GM18870 (cell line): ENCODE measurements at regions not wholly inside any gene's neighbourhood (a gene's known extent, or its start where the extent isn't known, plus 50 kb on each side); places are given as distances from the start of the nearest gene placed in this dataset.

Source experiments
- ATAC-seq: cut with Tn5 transposase; IDR thresholded peaks from one replicate; pipeline ENCODE4 v1.9.1; 2021; ENCODE audit warnings: moderate library complexity; ENCODE audit not compliant: unreplicated experiment

DNA sequence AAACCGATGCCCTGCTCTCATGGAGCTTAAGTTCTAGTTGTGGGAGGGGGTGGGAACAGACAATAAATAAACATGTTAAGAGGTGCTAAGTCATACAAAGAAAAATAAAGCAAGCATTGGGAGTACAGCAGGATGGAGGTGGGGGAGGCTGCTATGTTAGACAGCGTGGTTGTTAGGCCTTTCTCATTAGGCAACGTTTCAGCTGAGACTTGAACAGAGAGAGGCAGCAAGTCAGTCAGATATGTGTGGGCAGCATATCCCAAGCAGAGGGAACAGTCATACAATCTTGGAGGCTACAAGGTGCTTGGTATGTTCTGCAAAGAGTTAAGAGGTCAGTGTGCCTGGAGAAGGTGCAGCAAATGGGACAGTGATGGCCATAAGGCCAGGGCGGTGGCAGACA is 97.7 kb upstream of the CCDC196 start:
- ATAC-seq = no peak

DNA sequence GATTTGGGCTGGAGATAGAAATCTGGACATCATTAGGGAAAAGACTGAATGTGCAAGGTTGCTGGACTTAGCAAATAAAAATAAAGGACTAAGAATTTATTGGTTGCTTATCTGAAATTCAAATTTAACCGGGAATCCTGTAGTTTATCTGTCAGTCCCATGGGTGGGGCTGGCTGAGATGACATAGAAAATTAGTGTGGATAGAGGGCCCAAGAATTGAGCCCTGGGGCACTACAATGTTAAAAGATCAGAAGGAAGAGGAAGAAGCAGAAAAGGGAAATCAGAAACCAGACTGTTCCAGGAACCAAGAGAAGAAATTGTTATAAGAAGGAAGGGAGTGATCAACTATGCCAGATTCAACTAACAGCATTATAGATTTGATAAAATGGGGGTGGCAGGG is 96.7 kb upstream of the CCDC196 start:
- no peak for ATAC-seq

DNA sequence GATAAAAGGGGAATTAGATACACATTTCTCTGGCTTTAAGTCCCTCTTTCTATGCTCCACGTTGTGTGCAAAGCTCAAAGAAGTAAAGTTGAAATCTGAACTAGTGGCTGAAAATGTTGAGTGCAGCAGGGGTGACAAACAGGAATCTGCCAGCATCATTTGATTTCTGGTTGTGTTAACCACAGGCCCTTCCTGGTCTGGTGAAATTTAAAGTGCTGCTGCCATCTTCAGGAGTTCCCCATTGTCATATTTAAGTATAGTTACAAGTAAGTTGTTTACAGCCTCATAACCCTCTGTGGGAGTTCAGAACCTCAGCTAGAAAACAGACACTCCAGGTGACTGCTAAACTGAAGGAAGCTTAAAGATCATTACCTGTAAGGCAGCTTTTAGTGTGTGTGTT is 90.9 kb upstream of the CCDC196 start:
- peak; percentile 67 for ATAC-seq

DNA sequence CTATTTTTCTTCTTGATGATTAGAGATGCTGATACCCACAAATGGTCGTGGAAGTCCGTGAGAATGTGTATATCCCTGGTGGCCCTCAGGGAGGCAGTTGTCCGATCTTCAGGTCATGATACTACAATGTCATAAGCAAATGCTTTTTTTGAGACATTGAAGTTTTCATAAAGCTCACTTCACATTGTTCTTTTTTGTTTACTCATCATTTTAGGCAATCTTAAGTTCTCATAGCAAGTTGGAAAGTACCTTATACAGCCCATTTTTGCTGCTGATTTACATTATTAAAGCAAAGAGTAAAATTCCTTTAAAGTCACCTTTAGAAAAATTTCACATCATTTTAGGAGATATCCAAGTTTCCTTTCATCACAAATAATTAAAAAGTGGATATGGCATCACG is 90.0 kb upstream of the CCDC196 start:
- ATAC-seq = no peak

DNA sequence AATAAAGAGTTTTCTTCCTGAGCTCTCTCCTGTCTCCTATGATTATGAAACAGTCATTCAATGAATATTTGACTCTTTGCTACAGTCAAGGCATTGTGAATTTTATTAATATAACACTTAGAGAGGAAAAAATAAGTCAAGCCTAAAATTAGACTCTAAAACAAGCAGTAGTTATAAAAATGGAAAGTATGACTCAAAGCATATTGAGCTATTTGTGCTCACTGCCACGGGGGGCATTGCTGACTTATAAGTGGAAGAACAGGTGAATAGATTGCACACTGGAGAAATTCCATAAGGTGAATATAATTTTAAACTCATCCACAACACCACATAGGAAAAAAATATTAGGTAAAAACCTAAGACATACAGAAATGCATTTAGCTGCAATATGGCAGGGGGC is 87.7 kb upstream of the CCDC196 start:
- no peak for ATAC-seq

DNA sequence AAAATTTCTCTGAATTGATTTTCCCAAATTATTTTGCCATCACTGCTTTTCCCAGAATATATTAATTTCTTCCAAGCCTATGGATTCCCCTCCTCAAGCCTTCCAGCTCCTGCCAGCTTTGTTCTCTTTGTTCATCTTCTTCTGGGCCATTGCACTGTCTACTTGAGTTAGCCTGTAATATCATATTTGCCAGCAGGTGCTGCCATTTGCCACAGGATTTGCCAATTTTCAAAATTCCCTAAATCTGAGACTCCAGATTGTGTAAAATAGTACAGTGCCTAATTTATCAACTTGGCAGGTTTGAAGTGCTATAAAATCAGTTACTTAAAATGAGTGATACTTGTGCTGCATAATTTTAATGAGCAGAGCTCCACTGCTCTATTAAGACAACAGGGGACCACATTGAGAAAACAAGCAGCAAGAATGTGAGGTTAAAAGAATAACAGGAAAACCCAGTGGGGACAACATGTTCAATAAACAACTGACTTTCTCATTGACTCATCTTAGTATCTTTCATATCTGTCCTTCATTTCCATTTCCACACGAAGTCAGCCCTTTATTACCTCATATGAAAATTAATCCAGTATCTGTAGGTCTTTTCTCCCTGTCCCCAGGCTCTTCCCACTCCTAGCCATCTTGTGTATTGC is 84.6 kb upstream of the CCDC196 start:
- ATAC-seq = no peak

DNA sequence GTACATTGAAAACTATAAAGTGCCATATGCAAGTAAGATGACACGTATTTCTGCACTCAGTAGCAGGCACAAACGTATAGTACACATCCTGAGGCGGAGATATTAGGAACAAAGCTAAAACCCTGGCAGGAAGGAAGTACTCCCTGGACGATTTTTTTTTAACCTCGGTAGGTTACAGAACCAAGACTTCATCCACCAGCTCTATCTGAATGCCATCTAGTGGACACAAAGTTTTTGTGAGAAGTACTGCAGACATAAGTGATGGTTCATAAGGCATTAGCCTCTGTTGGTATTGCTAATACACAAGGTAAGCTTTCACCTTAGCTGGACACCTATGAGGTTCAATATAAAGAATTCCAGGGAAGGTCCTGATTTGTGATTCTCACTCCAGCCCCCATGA is 83.0 kb upstream of the CCDC196 start:
- no peak for ATAC-seq

DNA sequence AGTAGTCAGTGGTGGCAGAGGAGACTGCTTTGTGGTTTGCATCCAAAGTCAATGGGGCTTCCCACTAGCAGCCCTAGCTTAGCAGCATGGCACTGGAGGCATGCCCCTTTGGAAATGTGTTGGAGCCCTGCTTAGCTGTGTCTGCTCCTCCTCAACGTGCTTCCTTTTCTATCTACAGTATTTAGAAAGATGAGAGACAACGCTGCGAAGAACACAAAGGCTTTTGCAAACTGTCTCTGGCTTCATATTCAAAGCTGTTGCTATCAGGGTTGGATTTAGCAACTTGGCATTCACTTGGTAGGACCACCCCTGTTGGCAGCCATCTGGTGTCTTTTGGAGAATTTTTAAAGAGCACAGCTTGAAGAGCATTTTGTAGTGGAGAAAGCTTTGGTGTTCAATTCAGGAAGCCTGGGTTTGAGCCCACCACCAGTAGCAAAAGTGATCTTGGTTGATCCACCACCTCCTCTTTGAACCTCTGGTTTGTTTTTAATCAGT is 82.1 kb upstream of the CCDC196 start:
- no peak for ATAC-seq

DNA sequence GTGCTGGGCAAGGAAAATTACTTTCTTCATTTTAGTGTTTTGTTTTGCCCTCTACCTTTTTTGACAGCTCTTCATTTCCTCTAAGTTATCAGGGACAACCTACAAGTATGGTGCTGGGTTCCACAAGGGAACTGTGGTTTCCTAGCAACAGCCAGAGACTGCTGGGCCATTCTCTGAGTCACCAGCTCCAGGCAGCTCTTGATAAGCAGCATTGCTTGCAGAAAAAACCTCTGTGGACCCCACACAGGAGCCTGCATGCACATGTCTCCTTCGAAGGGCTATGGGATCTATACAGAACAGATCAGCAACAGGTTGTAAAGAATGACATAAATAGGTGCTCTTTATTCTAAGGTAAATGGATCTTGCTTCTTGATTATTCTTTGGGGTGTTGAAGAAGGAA is 81.0 kb upstream of the CCDC196 start:
- no peak for ATAC-seq

DNA sequence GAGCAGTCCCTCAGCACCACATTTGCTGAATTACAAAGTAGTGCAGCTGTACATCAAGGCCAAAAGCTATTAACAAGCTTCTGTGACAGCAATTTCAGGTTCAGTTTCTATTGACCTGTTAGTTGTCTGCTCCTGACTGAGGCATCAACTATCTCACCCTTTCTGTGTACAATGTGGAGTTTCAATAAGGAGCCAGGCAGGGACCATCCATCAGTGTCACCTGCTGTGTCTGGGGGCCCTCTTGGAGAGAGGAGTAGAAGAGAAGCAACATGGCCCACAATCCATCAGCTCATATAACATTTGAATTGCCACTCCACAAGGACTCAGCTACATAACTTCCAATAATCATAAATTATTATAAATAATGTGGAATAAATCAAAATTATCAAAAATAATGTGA is 72.3 kb upstream of the CCDC196 start:
- ATAC-seq = no peak

DNA sequence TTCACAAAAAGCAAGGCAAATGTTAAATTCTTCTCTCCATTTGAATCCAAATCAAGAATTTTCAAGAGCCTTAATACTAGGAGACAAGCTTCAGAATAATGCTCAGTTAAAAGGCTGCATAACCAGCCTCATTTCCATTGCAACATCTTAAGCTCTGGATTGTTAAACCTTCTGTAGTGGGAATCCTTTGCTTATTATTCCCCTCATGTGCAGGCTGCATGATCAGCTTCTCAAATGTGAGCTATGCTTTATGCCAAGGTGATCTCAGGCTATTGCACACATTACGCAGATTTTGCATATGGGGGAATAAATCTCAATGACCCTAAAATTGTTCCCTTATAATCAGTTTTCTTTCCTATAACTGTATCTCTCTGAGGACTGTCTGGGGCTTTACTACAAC is 71.7 kb upstream of the CCDC196 start:
- ATAC-seq = no peak

DNA sequence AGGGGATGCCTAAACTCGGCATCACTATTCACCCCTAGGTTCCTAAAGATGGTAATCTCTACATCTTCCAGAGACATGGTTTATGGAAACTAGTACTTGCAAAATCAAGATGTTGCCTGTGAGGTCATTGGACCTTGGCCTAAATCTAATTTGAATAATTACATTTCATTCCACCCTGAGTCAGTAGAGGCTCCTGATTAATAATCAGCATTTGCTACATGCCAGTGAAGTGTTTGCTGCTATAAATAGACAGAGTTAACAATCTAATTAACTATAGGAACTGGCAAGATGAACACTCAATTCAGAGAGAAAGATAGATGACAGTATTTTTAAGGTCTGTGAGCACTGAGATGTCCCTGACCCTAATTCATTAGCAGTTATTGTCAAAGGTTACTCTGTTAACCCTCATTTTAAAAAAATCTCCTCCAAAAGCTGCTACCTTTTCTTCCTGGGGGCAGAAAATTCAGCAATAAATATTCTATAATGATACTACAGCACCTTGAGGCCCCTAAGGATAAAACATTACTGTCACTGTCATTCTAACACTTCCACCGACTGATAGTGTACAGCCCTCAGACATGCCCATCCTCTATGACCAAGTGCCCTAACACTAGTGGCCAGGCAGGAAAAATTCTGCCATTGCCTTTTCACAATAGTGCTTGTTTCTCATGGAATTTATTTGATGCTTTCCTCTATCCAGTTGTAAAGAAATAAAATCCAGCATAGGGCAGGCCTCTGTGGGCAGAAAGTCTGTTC is 65.7 kb upstream of the CCDC196 start:
- ATAC-seq = no peak

DNA sequence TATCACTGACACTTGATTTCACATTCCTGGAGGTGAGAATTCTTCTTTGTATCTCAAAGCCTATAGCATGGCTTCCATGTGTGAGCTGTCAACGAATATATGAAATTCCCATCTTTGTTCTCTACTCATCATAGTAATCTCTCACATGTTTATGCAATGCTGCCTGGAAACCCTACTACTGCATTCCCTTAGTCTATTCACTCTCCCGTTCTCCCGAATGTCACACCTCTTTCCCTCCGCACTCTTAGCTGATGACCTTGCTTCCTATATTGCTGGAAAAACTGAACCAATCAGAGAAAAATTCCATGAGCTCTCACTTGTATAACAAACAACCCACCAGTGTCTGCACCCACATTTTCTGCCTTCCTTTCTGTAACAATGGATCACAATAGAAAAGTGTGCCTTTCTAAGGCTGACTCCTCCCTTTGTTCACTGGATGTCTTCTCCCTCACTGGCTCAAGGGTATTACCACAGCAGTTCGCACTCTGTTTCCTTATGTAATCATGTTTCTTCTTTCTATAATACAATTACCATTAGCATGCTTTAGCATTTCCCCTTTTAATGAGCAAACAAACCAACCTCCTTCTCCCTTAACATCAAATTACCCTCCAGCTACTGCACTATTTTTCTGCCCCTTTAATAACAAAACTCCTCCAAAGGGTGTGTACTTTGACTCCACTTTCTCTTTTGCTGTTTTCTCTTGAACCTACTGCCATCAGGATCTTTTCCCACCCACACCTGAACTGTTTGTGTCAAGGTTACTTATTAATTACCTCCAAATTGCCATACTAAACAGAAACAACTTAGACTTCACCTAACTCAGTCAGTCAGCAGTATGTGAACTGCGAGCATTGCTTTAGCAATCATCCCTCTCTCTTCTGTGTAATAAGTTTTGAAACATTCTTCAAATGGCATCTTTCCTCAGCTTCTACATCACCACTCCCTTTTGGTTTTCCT is 63.9 kb upstream of the CCDC196 start:
- no peak for ATAC-seq

DNA sequence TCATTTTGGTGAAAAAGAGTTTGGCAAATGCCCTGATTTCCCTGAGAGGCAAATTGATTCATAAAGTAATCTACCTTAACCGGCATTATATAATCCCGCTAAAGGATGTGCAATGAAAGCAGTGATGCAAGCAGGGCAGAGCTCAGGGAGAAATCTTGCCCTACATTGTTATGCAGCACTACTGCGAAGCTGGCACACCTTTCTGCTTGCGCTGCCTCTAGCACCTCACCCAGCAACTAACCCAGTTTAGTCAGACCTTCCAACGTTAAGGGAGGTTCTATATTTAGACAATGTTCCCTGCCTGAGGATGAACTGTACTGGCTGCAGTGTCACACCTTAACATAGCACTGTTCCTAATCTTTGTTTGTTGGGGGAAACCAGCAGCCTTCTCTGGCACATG is 60.8 kb upstream of the CCDC196 start:
- ATAC-seq = no peak

DNA sequence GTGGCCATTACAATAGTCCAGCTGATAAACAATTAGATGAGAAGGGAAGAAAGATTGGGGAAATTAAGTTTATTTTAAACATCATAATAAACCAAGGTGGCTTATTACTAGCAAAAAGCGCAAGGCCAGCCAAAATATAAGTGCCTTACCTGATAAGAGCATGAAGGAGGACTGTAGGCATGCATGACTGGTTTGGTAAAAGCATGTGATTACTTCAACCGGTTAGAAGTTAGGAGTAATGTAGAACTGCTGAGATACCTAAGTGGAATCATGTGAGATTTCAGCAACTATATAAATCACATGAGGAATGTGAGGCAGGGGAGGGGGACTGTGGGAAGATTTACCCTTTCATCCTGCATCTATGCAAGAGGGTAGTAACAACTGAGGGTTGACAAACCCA is 59.7 kb upstream of the CCDC196 start:
- ATAC-seq = no peak

DNA sequence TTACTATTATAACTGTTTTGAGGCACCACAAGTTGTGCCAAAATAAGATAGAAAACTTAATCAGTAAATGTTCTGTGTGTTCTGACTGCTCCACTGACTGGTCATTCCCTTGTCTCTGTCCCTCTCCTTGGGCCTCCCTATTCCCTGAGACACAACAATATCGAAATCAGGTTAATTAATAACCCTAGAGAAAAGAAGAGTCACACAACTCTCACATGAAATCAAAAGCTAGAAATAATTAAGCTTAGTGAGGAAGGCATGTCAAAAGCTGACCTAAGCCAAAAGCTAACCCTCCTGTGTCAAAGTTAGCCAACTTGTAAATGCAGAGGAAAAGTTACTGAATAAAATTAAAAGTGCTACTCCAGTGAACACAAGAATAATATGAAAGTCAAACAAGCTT is 53.8 kb upstream of the CCDC196 start:
- no peak for ATAC-seq

DNA sequence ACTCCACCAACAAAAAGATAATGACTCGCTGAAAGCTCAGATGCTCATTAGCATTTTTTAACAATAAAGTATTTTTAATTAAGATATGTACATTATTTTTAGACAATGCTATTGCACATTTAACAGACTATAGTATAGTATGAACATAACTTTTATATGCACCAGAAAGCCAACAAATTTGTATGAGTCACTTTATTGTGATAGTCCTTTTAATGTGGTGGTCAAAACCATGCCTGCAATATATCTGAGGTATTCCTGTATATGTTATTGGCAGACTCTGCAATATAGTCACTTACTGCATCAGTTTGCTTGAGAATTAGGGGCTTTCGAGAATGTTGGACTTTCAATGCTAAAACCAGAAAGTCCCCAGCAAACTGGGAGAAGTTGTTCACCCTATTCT is 51.7 kb upstream of the CCDC196 start:
- ATAC-seq = no peak

DNA sequence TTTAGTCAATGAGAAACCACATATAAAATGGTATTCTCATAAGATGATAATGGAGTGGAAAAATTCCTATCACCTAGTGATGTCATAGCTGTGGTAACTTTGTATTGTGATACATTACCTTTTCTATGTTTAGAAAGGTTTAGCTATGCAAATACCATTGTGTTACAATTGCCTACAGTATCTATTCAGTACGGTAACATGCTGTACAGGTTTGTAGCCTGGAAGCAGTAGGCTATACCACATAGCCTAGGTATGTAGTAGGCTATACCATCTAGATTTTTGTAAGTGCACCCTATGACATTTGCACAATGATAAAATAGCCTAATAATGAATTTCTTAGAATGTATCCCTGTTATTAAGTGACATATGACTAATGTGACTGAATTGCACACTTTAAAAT is 50.5 kb upstream of the CCDC196 start:
- ATAC-seq = no peak
